DMS114 treated with DMSO at 0.1 percent for 48 hours (cell line): ENCODE measurements at regions not wholly inside any gene's neighbourhood (a gene's known extent, or its start where the extent isn't known, plus 50 kb on each side); places are given as distances from the start of the nearest gene placed in this dataset.

Experiments used
- DNase-seq: peaks from one replicate; lab custom pipeline; 2025; ENCODE audit not compliant: unreplicated experiment; lab: John Stamatoyannopoulos, UW

GRCh38 chr4:54359919-54360650, 131.0 kb downstream of the PDGFRA start:
- no peak for DNase-seq

GRCh38 chr4:54363037-54363436, 133.9 kb downstream of the PDGFRA start:
- DNase-seq = no peak

GRCh38 chr4:54365691-54366090, 136.6 kb downstream of the PDGFRA start:
- no peak for DNase-seq

- DNase-seq = no peak
Observed at GRCh38 chr4:54367059-54367458, 138.0 kb downstream of the PDGFRA start.

GRCh38 chr4:54368281-54369265, 139.5 kb downstream of the PDGFRA start:
- DNase-seq = no peak

GRCh38 chr4:54371173-54371572, 142.1 kb downstream of the PDGFRA start:
- no peak for DNase-seq

- DNase-seq = no peak
Observed at GRCh38 chr4:54372951-54373350, 143.9 kb downstream of the PDGFRA start.

- DNase-seq = no peak
Observed at GRCh38 chr4:54373718-54374210, 144.7 kb downstream of the PDGFRA start.

- no peak for DNase-seq
Observed at GRCh38 chr4:54378461-54378860, 149.4 kb downstream of the PDGFRA start.

- DNase-seq = no peak
Observed at GRCh38 chr4:54384152-54384551, 155.1 kb downstream of the PDGFRA start.

GRCh38 chr4:54384563-54384962, 155.5 kb downstream of the PDGFRA start:
- peak; percentile 4 for DNase-seq

GRCh38 chr4:54386042-54386669, 157.1 kb downstream of the PDGFRA start:
- no peak for DNase-seq

GRCh38 chr4:54386693-54387092, 157.6 kb downstream of the PDGFRA start:
- DNase-seq = no peak

GRCh38 chr4:54390670-54391069, 161.6 kb downstream of the PDGFRA start:
- no peak for DNase-seq

- no peak for DNase-seq
Observed at GRCh38 chr4:54391104-54391503, 162.0 kb downstream of the PDGFRA start.

GRCh38 chr4:54392479-54392878, 163.4 kb downstream of the PDGFRA start:
- no peak for DNase-seq

GRCh38 chr4:54393243-54393642, 164.2 kb downstream of the PDGFRA start:
- DNase-seq = no peak

- no peak for DNase-seq
Observed at GRCh38 chr4:54395013-54395527, 166.0 kb downstream of the PDGFRA start.

GRCh38 chr4:54400188-54400587, 171.1 kb downstream of the PDGFRA start:
- DNase-seq = no peak

GRCh38 chr4:54400802-54401201, 171.7 kb downstream of the PDGFRA start:
- no peak for DNase-seq

- DNase-seq = no peak
Observed at GRCh38 chr4:54402880-54403480, 173.9 kb downstream of the PDGFRA start.
